OCI-LY7 (cell line): ENCODE measurements at regions not wholly inside any gene's neighbourhood (a gene's known extent, or its start where the extent isn't known, plus 50 kb on each side); places are given as distances from the start of the nearest gene placed in this dataset.

Experiments
- BruUV-seq: library from RNA; stranded (reverse); fragments of 400-500 nt; replicated peaks from 2 replicates; lab custom pipeline; 2021; lab: Mats Ljungman, UMichigan
- CTCF ChIA-PET: fragments of 300-600 bp; sonication (Branson Sonifier 250); formaldehyde crosslinking; loops from one replicate; lab custom pipeline; 2022; ENCODE audit warnings: antibody characterized with exemption; ENCODE audit not compliant: unreplicated experiment; lab: Charles Lee
- POLR2A ChIA-PET: fragments of 300-600 bp; sonication (Branson Sonifier 250); formaldehyde crosslinking; loops from one replicate; lab custom pipeline; 2022; ENCODE audit warnings: antibody characterized with exemption; lab: Charles Lee
- DNase-seq: peaks from one replicate; pipeline ENCODE4 v3.0.0-alpha.2; 2015; ENCODE audit warnings: low spot score
- H2AFZ ChIP-seq: fragments of 200-600 bp; sonication (generic), shearing (Covaris generic); 2 replicates; pipeline ENCODE4 v1.6.1; 2014; ENCODE audit warnings: mild to moderate bottlenecking, antibody characterized with exemption, low read length, moderate library complexity
- H3K27ac ChIP-seq: fragments of 200-600 bp; sonication (generic); 2 replicates; pipeline ENCODE4 v1.5.1; 2014; ENCODE audit warnings: mixed run types, low read depth, mild to moderate bottlenecking, moderate library complexity, low read length, inconsistent platforms; ENCODE audit not compliant: poor library complexity, severe bottlenecking
- H3K36me3 ChIP-seq: fragments of 200-600 bp; sonication (generic); 2 replicates; pipeline ENCODE4 v1.6.1; 2014; ENCODE audit warnings: mild to moderate bottlenecking, antibody characterized with exemption, low read length, moderate library complexity, mixed read lengths; ENCODE audit not compliant: insufficient read depth
- H3K4me1 ChIP-seq: fragments of 200-600 bp; sonication (generic); 2 replicates; pipeline ENCODE4 v1.5.1; 2014; ENCODE audit warnings: mild to moderate bottlenecking, low read length; ENCODE audit not compliant: insufficient read depth, poor library complexity, severe bottlenecking
- H3K4me2 ChIP-seq: fragments of 200-600 bp; sonication (generic); 2 replicates; pipeline ENCODE4 v1.6.1; 2014; ENCODE audit warnings: mild to moderate bottlenecking, low read length
- H3K4me3 ChIP-seq: fragments of 200-600 bp; sonication (generic); 2 replicates; pipeline ENCODE4 v1.5.1; 2014; ENCODE audit warnings: mild to moderate bottlenecking, low read depth, low read length; ENCODE audit not compliant: poor library complexity, severe bottlenecking
- H3K79me2 ChIP-seq: fragments of 200-600 bp; sonication (generic); 2 replicates; pipeline ENCODE4 v1.6.1; 2016; ENCODE audit warnings: low read depth, mild to moderate bottlenecking, low read length, moderate library complexity, mixed read lengths; ENCODE audit not compliant: insufficient read depth
- H3K9me2 ChIP-seq: fragments of 200-600 bp; sonication (generic); 2 replicates; pipeline ENCODE4 v1.6.1; 2016; ENCODE audit warnings: mild to moderate bottlenecking, low read length, mixed read lengths; ENCODE audit not compliant: insufficient read depth
- H3K9me3 ChIP-seq: fragments of 200-600 bp; sonication (generic); 2 replicates; pipeline ENCODE4 v1.6.1; 2014; ENCODE audit warnings: mild to moderate bottlenecking, mixed run types, low read length, mixed read lengths
- H4K20me1 ChIP-seq: fragments of 200-600 bp; sonication (generic); 2 replicates; pipeline ENCODE4 v1.6.1; 2014; ENCODE audit warnings: mild to moderate bottlenecking, antibody characterized with exemption, low read length, moderate library complexity, mixed read lengths; ENCODE audit not compliant: insufficient read depth
- EZH2phosphoT487 ChIP-seq: fragments of 200-600 bp; sonication (generic); IDR thresholded peaks from 2 replicates; pipeline ENCODE4 v1.6.1; 2018; ENCODE audit warnings: low read depth, borderline replicate concordance, mild to moderate bottlenecking, mixed run types, antibody characterized with exemption, low read length, moderate library complexity, mixed read lengths
- intact Hi-C: fragments of 100-400 bp; cut with micrococcal nuclease; formaldehyde crosslinking; loops from one replicate; pipeline ENCODE4 v1.10.0; 2022; ENCODE audit not compliant: unreplicated experiment
- TF ChIP-seq, protein P1 (sequence below): fragments of 200-600 bp; sonication (generic); conservative IDR thresholded peaks from 2 replicates; pipeline ENCODE4 v1.5.1; 2014; ENCODE audit warnings: mild to moderate bottlenecking, antibody characterized with exemption, low read length, moderate library complexity, mixed read lengths

DNA sequence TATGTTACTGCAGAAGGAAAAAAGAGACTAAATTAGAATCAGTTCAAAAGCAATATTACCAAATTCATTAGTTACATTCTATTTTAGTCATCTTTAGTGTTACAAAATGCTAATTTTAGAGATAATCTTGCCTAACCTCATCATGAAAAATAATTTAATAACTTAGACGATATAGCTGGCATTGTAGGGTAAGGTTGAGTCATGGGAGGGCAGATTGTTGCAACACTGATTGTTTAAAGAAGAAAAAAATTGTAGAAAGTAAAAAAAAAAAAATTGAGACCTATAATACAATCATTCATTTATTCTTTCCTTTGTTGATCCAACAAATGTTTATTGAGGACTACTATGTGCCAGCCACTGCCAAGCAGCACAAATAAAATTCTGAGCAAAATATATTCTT, 330.9 kb downstream of the GBA3 start:
- Histone ChIP-seq H3K4me2 (no peak overlapping the region), H3K27ac (no peak overlapping the region), H3K9me2 (no peaks in the 10 kb centered on the region), H3K4me3 (no peak overlapping the region), H3K9me3 (no peaks in the 10 kb centered on the region), H3K36me3 (no peaks in the 10 kb centered on the region), H3K79me2 (no peaks in the 10 kb centered on the region), H3K4me1 (no peaks in the 10 kb centered on the region), H2AFZ (no peak overlapping the region), H4K20me1 (no peaks in the 10 kb centered on the region)
- intact Hi-C loops: no loop called here
- CTCF ChIA-PET: no interaction called here
- DNase-seq: no peak
- BruUV-seq: no TSS peak
- POLR2A ChIA-PET: no interaction called here
- no peak for TF ChIP-seq EZH2phosphoT487
- TF ChIP-seq, protein P1, sequence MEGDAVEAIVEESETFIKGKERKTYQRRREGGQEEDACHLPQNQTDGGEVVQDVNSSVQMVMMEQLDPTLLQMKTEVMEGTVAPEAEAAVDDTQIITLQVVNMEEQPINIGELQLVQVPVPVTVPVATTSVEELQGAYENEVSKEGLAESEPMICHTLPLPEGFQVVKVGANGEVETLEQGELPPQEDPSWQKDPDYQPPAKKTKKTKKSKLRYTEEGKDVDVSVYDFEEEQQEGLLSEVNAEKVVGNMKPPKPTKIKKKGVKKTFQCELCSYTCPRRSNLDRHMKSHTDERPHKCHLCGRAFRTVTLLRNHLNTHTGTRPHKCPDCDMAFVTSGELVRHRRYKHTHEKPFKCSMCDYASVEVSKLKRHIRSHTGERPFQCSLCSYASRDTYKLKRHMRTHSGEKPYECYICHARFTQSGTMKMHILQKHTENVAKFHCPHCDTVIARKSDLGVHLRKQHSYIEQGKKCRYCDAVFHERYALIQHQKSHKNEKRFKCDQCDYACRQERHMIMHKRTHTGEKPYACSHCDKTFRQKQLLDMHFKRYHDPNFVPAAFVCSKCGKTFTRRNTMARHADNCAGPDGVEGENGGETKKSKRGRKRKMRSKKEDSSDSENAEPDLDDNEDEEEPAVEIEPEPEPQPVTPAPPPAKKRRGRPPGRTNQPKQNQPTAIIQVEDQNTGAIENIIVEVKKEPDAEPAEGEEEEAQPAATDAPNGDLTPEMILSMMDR: no peak

DNA sequence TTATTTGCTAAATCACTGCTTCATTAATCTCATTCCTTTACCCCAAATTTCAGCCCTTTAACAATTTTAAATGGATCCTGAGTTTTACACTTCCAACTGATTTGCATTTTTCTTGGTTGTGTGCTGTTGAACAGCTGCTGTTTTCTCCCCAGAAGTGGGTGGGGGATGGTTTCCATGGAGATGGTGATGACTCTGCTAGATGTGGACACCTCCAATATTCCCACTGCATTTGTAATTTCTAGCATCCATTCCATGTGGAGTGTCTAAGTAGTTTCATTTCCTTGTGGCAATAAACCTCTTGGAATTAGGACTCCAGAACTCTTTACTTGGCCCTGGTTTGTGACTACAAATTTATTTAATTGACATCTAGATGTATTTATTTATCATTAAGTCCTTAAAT, 330.4 kb downstream of the GBA3 start:
- BruUV-seq: no TSS peak
- no peaks in the 10 kb centered on the region for H3K36me3 ChIP-seq
- H3K27ac ChIP-seq: no peak overlapping the region
- no peaks in the 10 kb centered on the region for H3K79me2 ChIP-seq
- intact Hi-C loops: no loop called here
- TF ChIP-seq EZH2phosphoT487: no peak
- TF ChIP-seq, protein P1: no peak
- no peak overlapping the region for H3K4me2 ChIP-seq
- no peak for DNase-seq
- H3K4me3 ChIP-seq: no peak overlapping the region
- no peak overlapping the region for H2AFZ ChIP-seq
- CTCF ChIA-PET: no interaction called here
- no peaks in the 10 kb centered on the region for H3K9me2 ChIP-seq
- H3K9me3 ChIP-seq: no peaks in the 10 kb centered on the region
- POLR2A ChIA-PET: interaction anchor here (1.0 kb wide), 1 partner anchor 10 kb away, joined by 3 read pairs; no protein-coding TSS in a partner anchor
- no peaks in the 10 kb centered on the region for H4K20me1 ChIP-seq
- H3K4me1 ChIP-seq: no peaks in the 10 kb centered on the region

DNA sequence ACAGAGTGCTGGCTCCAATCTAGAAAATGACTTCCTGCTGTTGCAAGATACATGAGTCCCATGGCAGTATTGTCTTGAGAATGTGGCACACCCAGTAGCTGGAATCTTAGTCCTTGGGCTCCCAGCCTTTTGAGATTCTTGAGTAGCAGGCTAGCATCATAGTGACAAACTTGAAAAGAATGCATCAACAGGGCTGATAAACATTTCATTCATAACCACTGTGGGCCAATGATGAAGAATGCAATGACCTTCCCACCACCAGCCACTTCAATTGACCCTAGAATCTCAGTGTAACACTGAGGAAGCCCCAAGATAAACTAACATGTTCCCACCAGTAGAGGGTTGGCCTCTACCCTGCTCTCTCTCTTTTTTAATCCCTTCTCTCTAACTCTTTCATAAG, 329.3 kb downstream of the GBA3 start:
- no TSS peak for BruUV-seq
- H2AFZ ChIP-seq: no peak overlapping the region

More for the DNA sequence above, 329.3 kb downstream of the GBA3 start:
- Histone ChIP-seq H3K79me2 (no peaks in the 10 kb centered on the region), H3K36me3 (no peaks in the 10 kb centered on the region), H3K27ac (no peak overlapping the region), H3K9me2 (no peaks in the 10 kb centered on the region), H3K4me3 (no peak overlapping the region), H3K9me3 (no peaks in the 10 kb centered on the region), H3K4me2 (no peak overlapping the region), H4K20me1 (no peaks in the 10 kb centered on the region), H3K4me1 (no peaks in the 10 kb centered on the region)
- TF ChIP-seq, protein P1: no peak
- no peak for TF ChIP-seq EZH2phosphoT487
- intact Hi-C loops: no loop called here
- ChIA-PET POLR2A (interaction anchor here (1.0 kb wide), 1 partner anchor 11 kb away, joined by 3 read pairs; no protein-coding TSS in a partner anchor), CTCF (no interaction called here)
- no peak for DNase-seq
